ENCODE measurements at regions not wholly inside any gene's neighbourhood (a gene's known extent, or its start where the extent isn't known, plus 50 kb on each side); places are given as distances from the start of the nearest gene placed in this dataset.

DNA sequence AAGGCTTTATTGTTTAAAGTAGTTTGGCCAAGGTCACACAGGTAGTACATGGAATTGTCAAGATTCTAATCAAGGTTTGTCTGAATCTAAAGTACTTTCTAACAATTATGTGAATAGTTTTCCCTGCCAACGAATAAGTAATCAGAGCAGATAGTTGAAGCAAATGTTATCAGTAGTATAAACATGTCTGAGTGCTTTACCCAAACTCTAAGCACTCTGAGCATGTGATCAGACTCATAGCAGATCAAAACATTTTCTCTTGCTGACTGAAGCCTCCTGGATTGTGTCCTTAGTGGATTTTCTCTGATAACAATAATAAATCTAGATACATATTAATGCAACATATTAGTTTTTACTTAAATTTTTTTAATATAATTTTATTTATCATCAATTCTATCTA is 995.0 kb downstream of the EFNA5 start:
- Histone ChIP-seq H3K4me2 (ENCODE audit: insufficient read depth, low read length) (no peak overlapping the region), H4K20me1 (replicated peaks; ENCODE audit: control insufficient read depth, extremely low read depth, insufficient read depth, low read length) (no peaks in the 10 kb centered on the region), H3K9me1 (replicated peaks; ENCODE audit: control insufficient read depth, extremely low read depth, insufficient read depth, low read length) (no peaks in the 10 kb centered on the region), H2AFZ (ENCODE audit: low read depth, low read length) (no peak overlapping the region), H3K4me1 (ENCODE audit: control insufficient read depth, extremely low read depth, insufficient read depth, low read length) (peaks cover 3% of the 10 kb centered on the region), H3K36me3 (ENCODE audit: control insufficient read depth in 2 of 2, extremely low read depth in 1 of 2, insufficient read depth in 2 of 2, low read length in 2 of 2) (no peaks in the 10 kb centered on the region), H3K79me2 (ENCODE audit: control insufficient read depth, insufficient read depth, low read length) (no peaks in the 10 kb centered on the region), H3K9ac (replicated peaks; ENCODE audit: extremely low read depth, insufficient read depth, low read length) (no peak overlapping the region), H3K9me3 (replicated peaks; ENCODE audit: control insufficient read depth, insufficient read depth, low read length) (no peaks in the 10 kb centered on the region), H3K4me3 (replicated peaks in 1 of 3; ENCODE audit: insufficient read depth in 1 of 3, low read depth in 1 of 3, low read length in 3 of 3) (no peak overlapping the region), H3K27ac (ENCODE audit: insufficient read depth, low read depth, low read length) (no peak overlapping the region), H3K27me3 (ENCODE audit: control insufficient read depth in 2 of 2, insufficient read depth in 2 of 2, low read length in 2 of 2) (no peaks in the 10 kb centered on the region)
- DNase-seq (ENCODE audit: low read depth, low spot score): no peak
- CTCF ChIA-PET: no interaction called here
- intact Hi-C loops (cut with micrococcal nuclease) (no loop called here), dilution Hi-C loops (cut with MboI; ENCODE audit: extremely low pct_ligation_motif_present, low sequenced_read_pairs) (no loop called here)
- BruUV-seq (replicated peaks): no TSS peak
- POLR2A ChIA-PET: no interaction called here
- TF ChIP-seq POLR2AphosphoS5 (IDR thresholded peaks at IDR 0.05; ENCODE audit: insufficient read depth, low read depth, low read length): no peak
- no peak for TF ChIP-seq FOS (IDR thresholded peaks at IDR 0.05; ENCODE audit: borderline replicate concordance, insufficient read depth, low read length)
- TF ChIP-seq, protein P1, sequence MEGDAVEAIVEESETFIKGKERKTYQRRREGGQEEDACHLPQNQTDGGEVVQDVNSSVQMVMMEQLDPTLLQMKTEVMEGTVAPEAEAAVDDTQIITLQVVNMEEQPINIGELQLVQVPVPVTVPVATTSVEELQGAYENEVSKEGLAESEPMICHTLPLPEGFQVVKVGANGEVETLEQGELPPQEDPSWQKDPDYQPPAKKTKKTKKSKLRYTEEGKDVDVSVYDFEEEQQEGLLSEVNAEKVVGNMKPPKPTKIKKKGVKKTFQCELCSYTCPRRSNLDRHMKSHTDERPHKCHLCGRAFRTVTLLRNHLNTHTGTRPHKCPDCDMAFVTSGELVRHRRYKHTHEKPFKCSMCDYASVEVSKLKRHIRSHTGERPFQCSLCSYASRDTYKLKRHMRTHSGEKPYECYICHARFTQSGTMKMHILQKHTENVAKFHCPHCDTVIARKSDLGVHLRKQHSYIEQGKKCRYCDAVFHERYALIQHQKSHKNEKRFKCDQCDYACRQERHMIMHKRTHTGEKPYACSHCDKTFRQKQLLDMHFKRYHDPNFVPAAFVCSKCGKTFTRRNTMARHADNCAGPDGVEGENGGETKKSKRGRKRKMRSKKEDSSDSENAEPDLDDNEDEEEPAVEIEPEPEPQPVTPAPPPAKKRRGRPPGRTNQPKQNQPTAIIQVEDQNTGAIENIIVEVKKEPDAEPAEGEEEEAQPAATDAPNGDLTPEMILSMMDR (IDR thresholded peaks at IDR 0.05; ENCODE audit: extremely low read depth in 1 of 2, insufficient read depth in 1 of 2, low read depth in 1 of 2, low read length in 2 of 2): no peak
- no peak for TF ChIP-seq JUN (IDR thresholded peaks at IDR 0.05; ENCODE audit: borderline replicate concordance, insufficient read depth, insufficient read length, low read depth)
- TF ChIP-seq MYC (IDR thresholded peaks at IDR 0.05; ENCODE audit: low read depth, low read length): no peak
- TF ChIP-seq, protein P2, sequence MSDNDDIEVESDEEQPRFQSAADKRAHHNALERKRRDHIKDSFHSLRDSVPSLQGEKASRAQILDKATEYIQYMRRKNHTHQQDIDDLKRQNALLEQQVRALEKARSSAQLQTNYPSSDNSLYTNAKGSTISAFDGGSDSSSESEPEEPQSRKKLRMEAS (IDR thresholded peaks at IDR 0.05; ENCODE audit: insufficient read depth, insufficient read length): no peak
- TF ChIP-seq POLR2A (IDR thresholded peaks at IDR 0.05; ENCODE audit: low read depth, low read length): no peak
- FAIRE-seq: no peak

DNA sequence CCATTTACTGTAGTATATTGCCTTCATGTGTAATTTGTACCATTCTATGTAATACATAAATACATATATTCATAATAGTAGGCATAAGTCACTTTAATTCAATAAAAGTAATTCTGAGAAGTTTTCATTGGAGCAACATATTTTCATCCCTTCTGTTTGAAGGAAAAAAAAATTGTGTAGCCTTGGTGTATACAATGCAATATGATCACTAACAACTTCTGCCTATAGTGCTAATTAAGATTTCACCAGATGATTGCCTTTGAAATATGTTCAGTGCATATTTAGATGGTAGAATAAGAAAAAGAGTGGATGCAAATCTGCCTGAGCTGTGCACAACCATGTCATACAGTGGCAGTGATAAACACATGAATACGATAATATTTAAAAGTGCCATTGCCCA is 996.8 kb downstream of the EFNA5 start:
- no peaks in the 10 kb centered on the region for H3K9me3 ChIP-seq (replicated peaks; ENCODE audit: control insufficient read depth, insufficient read depth, low read length)
- DNase-seq (ENCODE audit: low read depth, low spot score) (no peak), FAIRE-seq (no peak)
- H4K20me1 ChIP-seq (replicated peaks; ENCODE audit: control insufficient read depth, extremely low read depth, insufficient read depth, low read length): no peaks in the 10 kb centered on the region
- no peaks in the 10 kb centered on the region for H3K79me2 ChIP-seq (ENCODE audit: control insufficient read depth, insufficient read depth, low read length)
- no peaks in the 10 kb centered on the region for H3K4me1 ChIP-seq (ENCODE audit: control insufficient read depth, extremely low read depth, insufficient read depth, low read length)
- BruUV-seq (replicated peaks): no TSS peak
- intact Hi-C loops (cut with micrococcal nuclease): no loop called here
- H3K4me3 ChIP-seq (replicated peaks in 1 of 3; ENCODE audit: insufficient read depth in 1 of 3, low read depth in 1 of 3, low read length in 3 of 3): no peak overlapping the region
- no peaks in the 10 kb centered on the region for H3K9me1 ChIP-seq (replicated peaks; ENCODE audit: control insufficient read depth, extremely low read depth, insufficient read depth, low read length)
- H2AFZ ChIP-seq (ENCODE audit: low read depth, low read length): no peak overlapping the region
- POLR2A ChIA-PET: no interaction called here
- CTCF ChIA-PET: no interaction called here
- H3K27me3 ChIP-seq (ENCODE audit: control insufficient read depth in 2 of 2, insufficient read depth in 2 of 2, low read length in 2 of 2): no peaks in the 10 kb centered on the region
- H3K4me2 ChIP-seq (ENCODE audit: insufficient read depth, low read length): no peak overlapping the region
- H3K9ac ChIP-seq (replicated peaks; ENCODE audit: extremely low read depth, insufficient read depth, low read length): no peak overlapping the region
- dilution Hi-C loops (cut with MboI; ENCODE audit: extremely low pct_ligation_motif_present, low sequenced_read_pairs): no loop called here
- no peaks in the 10 kb centered on the region for H3K36me3 ChIP-seq (ENCODE audit: control insufficient read depth in 2 of 2, extremely low read depth in 1 of 2, insufficient read depth in 2 of 2, low read length in 2 of 2)
- TF ChIP-seq, protein P1 (IDR thresholded peaks at IDR 0.05; ENCODE audit: extremely low read depth in 1 of 2, insufficient read depth in 1 of 2, low read depth in 1 of 2, low read length in 2 of 2): no peak
- H3K27ac ChIP-seq (ENCODE audit: insufficient read depth, low read depth, low read length): no peak overlapping the region

Data from endothelial cell of umbilical vein (primary cell).